Fibroblast of lung (primary cell): ENCODE measurements at regions not wholly inside any gene's neighbourhood (a gene's known extent, or its start where the extent isn't known, plus 50 kb on each side); places are given as distances from the start of the nearest gene placed in this dataset.

Source experiments
- CTCF ChIP-seq, 2 donors: IDR thresholded peaks in 1 of 2; conservative IDR thresholded peaks in 1 of 2; 1 replicate in 1 of 2; 2 replicates in 1 of 2; pipeline ENCODE4 v1.5.1; 2011 to 2012; ENCODE audit warnings: low read length in 2 of 2, control low read depth in 1 of 2, inconsistent platforms in 1 of 2, low read depth in 1 of 2, mild to moderate bottlenecking in 1 of 2
- EZH2 ChIP-seq: IDR thresholded peaks from 2 replicates; pipeline ENCODE4 v1.5.1; 2012; ENCODE audit warnings: low read length, control low read depth, mild to moderate bottlenecking; ENCODE audit errors: missing control alignments

- TF ChIP-seq CTCF (conservative IDR thresholded peaks at IDR 0.05 in 1 of 2, IDR thresholded peaks at IDR 0.05 in 1 of 2; ENCODE audit: low read depth in 1 of 2, low read length in 2 of 2) (no peak), EZH2 (no peak)
Measured at GRCh38 chr12:113625499-113625898, 153.8 kb upstream of the LHX5 start.
